ENCODE measurements at regions not wholly inside any gene's neighbourhood (a gene's known extent, or its start where the extent isn't known, plus 50 kb on each side); places are given as distances from the start of the nearest gene placed in this dataset.
"Not testable (repeated sequence)": the region's sequence is repeated elsewhere in the genome, so short reads cannot be mapped to it uniquely, and the experiment has no call there.

DNA sequence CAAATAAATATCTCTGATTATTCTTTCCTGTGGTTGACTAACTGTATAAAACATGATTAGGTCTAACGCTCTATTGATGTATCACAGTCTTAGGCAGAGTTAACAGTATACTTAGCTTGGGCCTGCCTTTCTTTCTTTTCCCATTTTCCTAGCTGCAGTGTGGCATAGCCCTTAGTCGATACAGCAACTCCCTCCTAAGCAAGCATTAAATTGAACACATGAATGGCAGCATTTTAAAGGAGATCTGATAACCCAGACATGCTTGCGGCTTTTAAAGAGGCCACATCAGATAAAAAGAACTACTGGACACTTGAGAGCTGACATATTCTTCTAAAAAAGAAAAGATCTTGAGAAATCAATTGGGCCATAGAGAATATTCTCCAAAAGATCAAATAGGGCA, 312.0 kb upstream of the TMPRSS15 start:
- no peak for DNase-seq
- ATAC-seq, result no peak
- Mint-ChIP-seq H3K27me3 (ENCODE audit: low read depth) (no peaks in the 10 kb centered on the region), H3K9me3 (peaks cover 13% of the 10 kb centered on the region), H3K4me3 (no peak overlapping the region), H3K36me3 (ENCODE audit: insufficient read depth) (no peaks in the 10 kb centered on the region), H3K4me1 (ENCODE audit: low read depth) (no peaks in the 10 kb centered on the region)

DNA sequence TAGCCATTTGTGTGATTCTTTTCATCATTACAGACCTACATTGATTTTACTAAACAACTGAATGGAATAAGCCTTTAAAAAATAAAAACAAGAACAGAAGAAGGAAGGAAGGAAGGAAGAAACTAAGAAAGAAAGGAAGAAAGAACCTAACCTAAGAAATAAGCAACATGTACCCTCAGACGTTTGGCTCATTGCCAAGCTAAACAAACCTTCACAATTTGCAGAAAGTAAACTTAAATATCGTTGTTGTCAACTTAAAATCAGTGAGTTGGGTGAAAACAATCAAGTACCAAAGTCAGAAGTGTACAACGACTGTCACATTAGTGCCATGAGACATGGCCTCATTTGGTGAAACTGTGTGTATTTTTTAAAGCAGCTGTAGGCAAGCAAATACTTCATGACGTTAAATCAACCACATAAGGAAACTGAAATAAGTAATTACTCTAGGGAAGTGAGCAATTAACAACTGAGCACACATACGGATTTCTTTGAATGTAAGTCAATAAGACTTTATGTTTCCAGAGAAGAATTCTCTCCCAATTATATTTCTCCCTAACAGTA, 313.1 kb upstream of the TMPRSS15 start:
- H3K9me3 Mint-ChIP-seq, result peaks cover 10% of the 10 kb centered on the region
- H3K36me3 Mint-ChIP-seq (ENCODE audit: insufficient read depth), result no peaks in the 10 kb centered on the region
- no peaks in the 10 kb centered on the region for H3K27me3 Mint-ChIP-seq (ENCODE audit: low read depth)
- ATAC-seq (no peak), DNase-seq (no peak)
- no peaks in the 10 kb centered on the region for H3K4me1 Mint-ChIP-seq (ENCODE audit: low read depth)
- no peak overlapping the region for H3K4me3 Mint-ChIP-seq

DNA sequence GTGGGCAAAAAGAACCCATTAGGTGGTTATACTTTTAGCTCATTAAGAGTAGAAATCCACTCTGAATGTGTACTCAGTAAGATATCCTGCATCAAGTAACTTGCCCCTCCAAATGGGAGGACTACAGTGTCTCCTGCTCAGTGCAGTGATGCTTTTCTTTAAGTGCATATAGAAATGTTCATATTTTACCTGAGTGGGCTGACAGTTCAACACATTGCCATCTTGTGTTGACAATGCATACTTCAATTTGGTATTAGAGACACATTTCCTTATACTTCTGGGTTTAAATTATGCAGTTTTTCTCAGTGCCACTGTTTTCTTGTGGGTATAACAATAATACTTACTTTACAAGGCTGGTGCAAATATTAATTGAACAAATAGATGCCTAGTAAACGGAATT, 318.6 kb upstream of the TMPRSS15 start:
- no peak overlapping the region for H3K4me3 Mint-ChIP-seq
- DNase-seq, result no peak

DNA sequence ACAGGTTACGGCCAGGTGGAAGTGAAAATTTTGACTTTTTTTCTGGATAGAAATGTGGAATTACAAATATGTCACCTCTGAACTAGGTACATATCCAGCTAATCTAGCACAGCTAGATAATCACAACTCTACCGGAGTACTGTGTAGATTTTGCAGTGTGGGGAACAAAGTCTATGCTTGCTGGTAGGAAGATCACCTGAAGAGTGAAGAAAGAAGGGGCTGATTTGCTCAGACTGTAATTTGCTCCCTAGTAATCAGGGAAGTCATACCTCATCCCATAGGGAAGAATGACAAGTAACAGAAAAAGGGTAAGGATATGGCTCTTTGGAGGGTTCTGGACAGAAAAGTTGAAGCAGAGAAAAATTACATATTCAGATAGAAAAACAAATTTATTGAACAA, 319.6 kb upstream of the TMPRSS15 start:
- ATAC-seq (no peak), DNase-seq (no peak)
- Mint-ChIP-seq H3K9me3 (peaks cover 6% of the 10 kb centered on the region), H3K27me3 (ENCODE audit: low read depth) (no peaks in the 10 kb centered on the region), H3K36me3 (ENCODE audit: insufficient read depth) (no peaks in the 10 kb centered on the region), H3K4me3 (no peak overlapping the region), H3K4me1 (ENCODE audit: low read depth) (no peaks in the 10 kb centered on the region)

More for the DNA sequence above, 318.6 kb upstream of the TMPRSS15 start:
- no peak for ATAC-seq
- no peaks in the 10 kb centered on the region for H3K4me1 Mint-ChIP-seq (ENCODE audit: low read depth)
- peaks cover 6% of the 10 kb centered on the region for H3K9me3 Mint-ChIP-seq
- H3K36me3 Mint-ChIP-seq (ENCODE audit: insufficient read depth), result no peaks in the 10 kb centered on the region
- H3K27me3 Mint-ChIP-seq (ENCODE audit: low read depth), result no peaks in the 10 kb centered on the region

DNA sequence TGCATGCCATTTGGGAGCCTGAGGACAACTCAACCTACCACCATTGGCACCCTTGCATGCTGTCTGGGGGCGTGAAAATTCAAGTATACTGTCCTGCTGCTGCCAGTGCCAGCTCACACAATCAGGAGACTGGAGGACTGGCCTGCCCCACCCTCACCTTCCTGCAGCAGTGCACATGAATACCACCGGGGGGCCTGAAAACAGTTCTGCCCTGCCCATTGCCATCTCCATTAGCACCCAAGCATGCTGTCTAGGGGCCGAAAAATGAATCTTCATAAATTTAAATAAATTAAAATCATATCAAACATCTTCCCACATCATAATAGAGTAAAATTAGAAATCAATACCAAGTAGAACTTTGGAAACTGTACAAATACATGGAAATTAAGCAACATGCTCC, 322.1 kb upstream of the TMPRSS15 start:
- peaks cover 6% of the 10 kb centered on the region for H3K9me3 Mint-ChIP-seq
- DNase-seq (no peak), ATAC-seq (no peak)
- no peaks in the 10 kb centered on the region for H3K4me1 Mint-ChIP-seq (ENCODE audit: low read depth)
- no peak overlapping the region for H3K4me3 Mint-ChIP-seq
- H3K36me3 Mint-ChIP-seq (ENCODE audit: insufficient read depth), result no peaks in the 10 kb centered on the region
- H3K27me3 Mint-ChIP-seq (ENCODE audit: low read depth), result no peaks in the 10 kb centered on the region

DNA sequence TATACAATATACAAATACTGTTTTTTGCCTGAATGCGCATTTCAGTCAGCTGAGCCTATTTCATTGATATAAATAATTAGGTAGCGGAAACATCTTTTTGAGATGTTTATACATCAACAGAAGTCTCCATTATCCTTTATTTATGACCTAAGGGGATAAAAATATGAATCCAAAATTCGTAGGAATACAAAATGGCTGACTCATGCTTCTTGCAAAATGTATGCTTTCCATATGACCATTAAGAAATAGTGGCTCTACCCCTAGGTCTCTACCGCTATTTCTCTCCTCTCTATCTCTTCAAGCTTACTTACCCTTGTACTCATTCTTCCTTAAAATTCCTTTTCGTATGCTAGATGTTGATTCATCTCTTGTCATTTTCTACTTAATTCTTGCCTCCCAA, 338.4 kb upstream of the TMPRSS15 start:
- no peak overlapping the region for H3K4me3 Mint-ChIP-seq
- ATAC-seq, result no peak
- no peaks in the 10 kb centered on the region for H3K36me3 Mint-ChIP-seq (ENCODE audit: insufficient read depth)
- no peaks in the 10 kb centered on the region for H3K4me1 Mint-ChIP-seq (ENCODE audit: low read depth)
- no peak for DNase-seq
- no peaks in the 10 kb centered on the region for H3K27me3 Mint-ChIP-seq (ENCODE audit: low read depth)
- H3K9me3 Mint-ChIP-seq, result peaks cover 4% of the 10 kb centered on the region

DNA sequence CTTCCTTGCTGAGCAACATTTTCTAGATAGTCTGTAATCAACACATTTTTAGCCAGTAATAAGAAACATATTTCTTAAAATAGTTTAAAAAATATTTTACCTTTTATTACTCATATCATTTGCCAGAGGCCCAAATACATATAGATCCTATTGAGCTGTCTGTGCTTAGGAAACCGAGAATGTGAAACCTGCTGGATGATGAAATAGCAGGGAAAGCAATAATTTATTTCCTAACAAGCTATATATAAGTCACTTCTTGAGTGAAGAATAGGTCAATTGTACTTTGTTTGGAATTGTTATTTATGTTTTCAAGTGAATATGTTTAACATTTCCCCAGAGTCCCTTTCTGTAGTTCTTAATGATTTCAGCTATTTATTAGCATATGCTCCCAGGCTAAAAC, 339.9 kb upstream of the TMPRSS15 start:
- no peaks in the 10 kb centered on the region for H3K36me3 Mint-ChIP-seq (ENCODE audit: insufficient read depth)
- H3K4me1 Mint-ChIP-seq (ENCODE audit: low read depth), result no peaks in the 10 kb centered on the region
- no peak overlapping the region for H3K4me3 Mint-ChIP-seq
- DNase-seq (no peak), ATAC-seq (no peak)
- H3K27me3 Mint-ChIP-seq (ENCODE audit: low read depth), result no peaks in the 10 kb centered on the region
- H3K9me3 Mint-ChIP-seq, result peaks cover 4% of the 10 kb centered on the region

DNA sequence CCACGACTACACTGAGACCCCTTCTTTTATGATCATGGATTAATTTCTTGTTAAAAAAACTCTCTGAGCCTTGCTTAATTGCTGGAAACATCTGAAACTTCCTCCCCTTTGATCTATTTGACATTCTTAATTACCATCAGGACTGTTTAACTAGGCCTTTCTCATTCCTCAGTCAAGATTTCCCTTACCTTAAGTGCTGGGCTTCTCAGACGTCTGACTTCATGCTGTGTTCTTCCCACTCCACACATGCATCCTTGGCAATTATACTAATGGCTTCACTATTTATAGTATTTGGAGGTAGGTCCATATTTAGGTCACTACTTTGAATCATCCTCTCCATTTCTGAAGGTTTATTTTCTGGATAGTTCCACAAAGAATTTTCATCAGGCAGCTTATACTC, 341.3 kb upstream of the TMPRSS15 start:
- ATAC-seq, result no peak
- Mint-ChIP-seq H3K4me1 (ENCODE audit: low read depth) (no peaks in the 10 kb centered on the region), H3K27me3 (ENCODE audit: low read depth) (no peaks in the 10 kb centered on the region), H3K9me3 (peaks cover 4% of the 10 kb centered on the region), H3K4me3 (no peak overlapping the region), H3K36me3 (ENCODE audit: insufficient read depth) (no peaks in the 10 kb centered on the region)
- DNase-seq, result no peak

DNA sequence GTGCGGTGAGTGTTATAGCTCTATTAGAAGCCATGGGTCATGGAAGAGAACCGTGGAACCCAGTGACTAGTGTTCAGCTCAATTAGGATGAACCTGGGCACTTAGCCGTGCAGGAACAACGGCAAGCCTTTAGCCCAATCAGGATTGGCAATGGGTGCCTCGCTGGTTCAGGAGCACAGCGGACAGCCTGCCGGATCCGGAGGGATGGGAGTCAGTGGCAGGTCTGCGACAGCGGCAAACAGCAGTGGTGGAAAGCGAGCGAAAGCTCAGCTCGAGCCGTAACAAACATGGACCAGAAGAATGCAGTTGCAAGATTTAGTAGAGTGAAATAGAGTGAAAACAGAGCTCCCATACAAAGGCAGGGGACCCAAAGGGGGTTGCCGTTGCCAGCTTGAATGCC, 349.3 kb upstream of the TMPRSS15 start:
- H3K27me3 Mint-ChIP-seq (ENCODE audit: low read depth); H3K36me3 Mint-ChIP-seq (ENCODE audit: insufficient read depth); DNase-seq; ATAC-seq; H3K4me1 Mint-ChIP-seq (ENCODE audit: low read depth); H3K9me3 Mint-ChIP-seq; H3K4me3 Mint-ChIP-seq: not testable (repeated sequence)

DNA sequence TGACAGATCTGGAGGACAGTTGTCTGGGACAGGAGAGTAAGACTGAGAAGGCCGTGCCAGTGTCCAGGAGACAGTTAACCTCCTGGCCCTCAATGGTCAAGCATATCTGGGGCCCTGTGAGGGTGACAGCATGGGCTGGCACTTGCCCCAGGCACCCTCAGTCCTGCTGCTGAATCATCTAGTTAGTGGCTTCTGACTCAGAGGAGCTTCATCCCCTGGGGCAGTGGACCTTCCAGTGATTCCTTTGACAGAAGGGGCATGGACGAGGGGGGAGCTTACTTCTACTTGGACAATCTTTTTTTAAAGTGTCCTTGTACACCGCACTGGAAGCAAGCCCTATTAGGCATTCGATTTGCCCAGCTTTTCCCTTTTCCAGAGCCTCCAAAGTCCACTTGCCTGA, 352.7 kb upstream of the TMPRSS15 start:
- not testable (repeated sequence) for DNase-seq; H3K27me3 Mint-ChIP-seq (ENCODE audit: low read depth); H3K4me3 Mint-ChIP-seq; H3K4me1 Mint-ChIP-seq (ENCODE audit: low read depth); ATAC-seq; H3K36me3 Mint-ChIP-seq (ENCODE audit: insufficient read depth); H3K9me3 Mint-ChIP-seq

DNA sequence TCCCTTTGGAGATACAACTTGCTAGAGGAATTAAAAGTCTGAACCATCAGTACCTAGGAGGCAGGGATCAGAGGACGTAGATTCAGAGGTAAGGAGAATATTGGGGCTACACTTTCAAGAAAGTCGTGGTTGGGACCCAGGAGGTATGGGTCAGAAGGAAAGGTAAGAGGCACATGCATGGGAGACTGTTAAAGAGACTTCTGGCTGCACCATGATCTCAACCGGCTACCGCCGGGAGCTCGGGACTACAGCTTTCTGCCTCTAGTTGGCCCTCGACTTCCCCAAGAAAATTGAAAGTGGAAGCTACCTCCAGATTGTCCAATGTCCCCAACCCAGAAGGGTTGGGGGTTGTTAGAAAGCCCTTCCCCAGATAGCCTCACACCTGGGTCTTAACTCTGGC, 355.7 kb upstream of the TMPRSS15 start:
- no peaks in the 10 kb centered on the region for H3K4me1 Mint-ChIP-seq (ENCODE audit: low read depth)
- no peaks in the 10 kb centered on the region for H3K27me3 Mint-ChIP-seq (ENCODE audit: low read depth)
- no peaks in the 10 kb centered on the region for H3K36me3 Mint-ChIP-seq (ENCODE audit: insufficient read depth)
- peaks cover 3% of the 10 kb centered on the region for H3K9me3 Mint-ChIP-seq
- no peak overlapping the region for H3K4me3 Mint-ChIP-seq
- DNase-seq, result no peak
- no peak for ATAC-seq

DNA sequence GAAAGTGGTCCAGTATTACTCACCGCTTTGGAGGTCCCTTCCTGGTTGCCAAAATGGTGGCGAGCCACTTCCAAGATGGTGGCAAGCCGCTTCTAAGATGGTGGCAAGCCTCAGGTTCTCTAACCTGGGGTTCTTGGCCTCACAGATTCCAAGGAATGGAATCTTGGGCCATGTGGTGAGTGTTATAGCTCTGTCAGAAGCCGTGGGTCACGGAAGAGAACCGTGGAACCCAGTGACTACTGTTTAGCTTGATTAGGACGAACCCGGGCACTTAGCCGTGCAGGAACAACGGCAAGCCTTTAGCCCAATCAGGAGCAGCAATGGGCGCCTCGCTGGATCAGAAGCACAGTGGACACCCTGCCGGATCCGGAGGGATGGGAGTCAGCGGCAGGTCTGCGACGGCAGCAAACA, 356.2 kb upstream of the TMPRSS15 start:
- Mint-ChIP-seq H3K9me3 (peaks cover 3% of the 10 kb centered on the region), H3K4me3 (no peak overlapping the region), H3K27me3 (ENCODE audit: low read depth) (no peaks in the 10 kb centered on the region), H3K36me3 (ENCODE audit: insufficient read depth) (no peaks in the 10 kb centered on the region), H3K4me1 (ENCODE audit: low read depth) (no peaks in the 10 kb centered on the region)
- DNase-seq, result no peak
- no peak for ATAC-seq

DNA sequence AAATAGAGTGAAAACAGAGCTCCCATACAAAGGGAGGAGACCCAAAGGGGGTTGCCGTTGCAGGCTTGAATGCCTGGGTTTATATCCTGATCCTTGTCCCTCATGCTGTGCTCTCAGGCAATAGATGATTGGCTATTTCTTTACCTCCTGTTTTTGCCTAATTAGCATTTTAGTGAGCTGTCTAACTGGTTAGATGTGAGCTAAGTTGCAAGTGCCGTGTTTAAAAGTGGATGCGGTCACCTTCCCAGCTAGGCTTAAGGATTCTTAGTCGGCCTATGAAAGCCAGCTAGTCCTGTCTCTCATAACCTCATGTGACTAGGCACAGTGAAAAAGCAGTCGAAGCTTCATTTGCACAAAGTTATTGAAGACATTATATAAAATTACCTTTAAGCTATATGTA, 356.7 kb upstream of the TMPRSS15 start:
- DNase-seq, result no peak
- no peak for ATAC-seq
- H3K36me3 Mint-ChIP-seq (ENCODE audit: insufficient read depth), result no peaks in the 10 kb centered on the region
- H3K9me3 Mint-ChIP-seq, result peaks cover 3% of the 10 kb centered on the region
- H3K27me3 Mint-ChIP-seq (ENCODE audit: low read depth), result no peaks in the 10 kb centered on the region
- no peak overlapping the region for H3K4me3 Mint-ChIP-seq
- no peaks in the 10 kb centered on the region for H3K4me1 Mint-ChIP-seq (ENCODE audit: low read depth)

DNA sequence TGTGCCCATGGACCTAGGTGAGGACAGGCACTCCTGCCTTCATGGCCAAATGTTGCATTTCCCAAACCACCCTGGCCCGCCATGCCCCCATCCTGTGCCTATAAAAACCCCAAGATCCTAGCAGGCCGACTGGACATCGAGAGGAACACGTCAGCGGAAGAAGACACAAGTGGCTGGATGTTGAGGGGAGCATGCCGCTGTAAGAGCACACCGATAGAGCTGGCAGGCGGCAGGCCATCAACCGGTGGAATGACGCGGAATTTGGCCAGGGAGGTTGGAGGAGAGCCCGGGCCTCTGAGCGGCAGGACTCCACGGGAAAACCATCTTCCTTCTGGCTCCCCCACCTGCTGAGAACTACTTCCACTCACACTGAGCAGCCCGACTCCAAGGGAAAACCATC, 361.1 kb upstream of the TMPRSS15 start:
- H3K4me3 Mint-ChIP-seq, result no peak overlapping the region
- no peak for DNase-seq

DNA sequence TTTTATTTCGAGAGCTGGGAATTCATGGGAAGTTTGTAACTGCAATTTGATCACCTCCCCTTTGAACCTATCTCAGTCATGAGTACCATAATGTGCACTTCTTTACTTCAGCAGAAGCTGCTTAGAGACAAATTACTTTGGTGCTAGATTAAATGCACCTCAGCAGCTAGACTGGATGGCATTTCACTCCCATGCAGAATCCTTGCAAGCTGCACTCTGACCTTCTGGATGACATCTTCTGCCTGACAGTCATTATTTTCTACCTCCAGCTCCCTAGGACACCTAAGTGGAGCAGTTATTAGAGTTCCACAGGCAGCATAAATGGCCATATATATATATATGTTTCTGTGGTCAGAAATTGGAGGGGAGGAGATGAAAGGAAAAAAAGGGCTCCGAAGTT, 366.0 kb upstream of the TMPRSS15 start:
- H3K36me3 Mint-ChIP-seq (ENCODE audit: insufficient read depth), result no peaks in the 10 kb centered on the region
- ATAC-seq (no peak), DNase-seq (no peak)
- H3K4me1 Mint-ChIP-seq (ENCODE audit: low read depth), result no peaks in the 10 kb centered on the region
- no peaks in the 10 kb centered on the region for H3K27me3 Mint-ChIP-seq (ENCODE audit: low read depth)
- no peak overlapping the region for H3K4me3 Mint-ChIP-seq
- peaks cover 7% of the 10 kb centered on the region for H3K9me3 Mint-ChIP-seq

More for the DNA sequence above, 361.1 kb upstream of the TMPRSS15 start:
- no peaks in the 10 kb centered on the region for H3K27me3 Mint-ChIP-seq (ENCODE audit: low read depth)
- ATAC-seq, result no peak
- H3K36me3 Mint-ChIP-seq (ENCODE audit: insufficient read depth), result no peaks in the 10 kb centered on the region
- H3K9me3 Mint-ChIP-seq, result peaks cover 7% of the 10 kb centered on the region
- H3K4me1 Mint-ChIP-seq (ENCODE audit: low read depth), result no peaks in the 10 kb centered on the region

DNA sequence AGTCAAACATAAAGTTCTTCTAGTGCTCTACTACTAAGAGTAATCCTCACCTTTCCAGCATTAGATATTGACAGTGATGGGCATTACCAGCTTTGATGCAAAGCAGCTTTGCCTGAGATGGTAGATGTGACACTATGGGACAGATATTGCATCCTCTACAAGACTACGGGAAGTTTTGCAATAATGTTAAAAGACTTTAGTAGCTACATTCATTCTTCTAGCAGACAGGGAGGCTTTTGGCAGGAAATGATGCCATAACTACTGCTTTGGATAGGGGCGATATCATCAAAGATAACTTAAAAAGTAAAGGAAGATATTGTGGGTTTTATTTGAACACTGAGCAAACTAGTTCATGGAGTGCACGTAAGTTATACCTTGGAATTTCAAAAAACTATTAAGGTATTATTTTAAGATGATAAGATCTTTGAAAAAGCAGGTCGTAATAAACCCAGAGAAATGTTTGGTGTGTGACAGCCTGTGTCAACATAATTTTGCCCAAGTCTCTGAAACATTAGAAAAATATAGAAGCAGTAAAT, 368.3 kb upstream of the TMPRSS15 start:
- Mint-ChIP-seq H3K27me3 (ENCODE audit: low read depth) (no peaks in the 10 kb centered on the region), H3K4me3 (no peak overlapping the region), H3K4me1 (ENCODE audit: low read depth) (no peaks in the 10 kb centered on the region), H3K9me3 (peaks cover 3% of the 10 kb centered on the region), H3K36me3 (ENCODE audit: insufficient read depth) (no peaks in the 10 kb centered on the region)
- no peak for DNase-seq
- no peak for ATAC-seq

All from activated T-cell treated with anti-CD3 and anti-CD28 coated beads, Interleukin-2, amount 50 U/mL, for 4 hours (primary cell).